Panc1 (cell line): ENCODE measurements at regions not wholly inside any gene's neighbourhood (a gene's known extent, or its start where the extent isn't known, plus 50 kb on each side); places are given as distances from the start of the nearest gene placed in this dataset.

Source experiments
- ATAC-seq: fragments of 200-7000 bp; cut with Tn5 transposase; 2 replicates; pipeline ENCODE4 v1.9.1; 2020; ENCODE audit warnings: mild to moderate bottlenecking, moderate library complexity
- BruUV-seq: library from RNA; stranded (reverse); fragments of 400-500 nt; replicated peaks from 2 replicates; lab custom pipeline; 2021; lab: Mats Ljungman, UMichigan
- CTCF ChIA-PET: fragments of 300-600 bp; sonication (Branson Sonifier 250); formaldehyde crosslinking; loops from one replicate; lab custom pipeline; 2022; ENCODE audit warnings: antibody characterized with exemption; lab: Charles Lee
- POLR2A ChIA-PET: fragments of 300-600 bp; sonication (Branson Sonifier 250); formaldehyde crosslinking; loops from one replicate; lab custom pipeline; 2022; ENCODE audit warnings: antibody characterized with exemption; lab: Charles Lee
- DNase-seq: peaks from one replicate; pipeline ENCODE4 v3.0.0-alpha.2; 2010; ENCODE audit warnings: low read depth, low spot score
- H3K27ac ChIP-seq: 2 replicates; pipeline ENCODE4 v1.5.1; 2011; ENCODE audit warnings: mild to moderate bottlenecking, low read length, inconsistent platforms
- H3K27me3 ChIP-seq: fragments of 200-500 bp; sonication (Bioruptor generic); 2 replicates; pipeline ENCODE4 v1.6.0; 2014; ENCODE audit warnings: low read length, inconsistent platforms; ENCODE audit not compliant: control insufficient read depth, insufficient read depth
- H3K36me3 ChIP-seq: fragments of 200-500 bp; sonication (Bioruptor generic); 2 replicates; pipeline ENCODE4 v1.5.1; 2014; ENCODE audit warnings: inconsistent platforms, mild to moderate bottlenecking, low read length, moderate library complexity; ENCODE audit not compliant: control insufficient read depth, insufficient read depth
- H3K4me1 ChIP-seq: 2 replicates; pipeline ENCODE4 v1.5.1; 2011; ENCODE audit warnings: inconsistent platforms, mild to moderate bottlenecking, low read length, moderate library complexity; ENCODE audit not compliant: control insufficient read depth, insufficient read depth
- H3K4me3 ChIP-seq, 2 experiments: 2 replicates each; pipeline ENCODE4 v1.5.1; 2011 to 2012; ENCODE audit warnings: low read depth in 2 of 2, low read length in 2 of 2, mild to moderate bottlenecking in 2 of 2, inconsistent platforms in 1 of 2, moderate library complexity in 1 of 2
- H3K9me3 ChIP-seq: fragments of 200-500 bp; sonication (Bioruptor generic); 2 replicates; pipeline ENCODE4 v1.5.1; 2014; ENCODE audit warnings: low read depth, mild to moderate bottlenecking, inconsistent platforms, low read length, moderate library complexity; ENCODE audit not compliant: control insufficient read depth, insufficient read depth
- CTCF ChIP-seq: fragments of 450-650 bp; IDR thresholded peaks from 2 replicates; pipeline ENCODE4 v1.5.1; 2017; ENCODE audit warnings: mild to moderate bottlenecking
- POLR2AphosphoS5 ChIP-seq: IDR thresholded peaks from 2 replicates; pipeline ENCODE4 v1.6.1; 2012; ENCODE audit warnings: mild to moderate bottlenecking, low read depth, low read length, moderate library complexity
- REST ChIP-seq, 2 experiments: IDR thresholded peaks; 2 replicates each; pipeline ENCODE4 v1.6.1; 2011 to 2012; ENCODE audit warnings: low read depth in 2 of 2, control low read depth in 1 of 2, low read length in 1 of 2, mild to moderate bottlenecking in 1 of 2, moderate library complexity in 1 of 2; ENCODE audit not compliant: insufficient read depth in 1 of 2
- SIN3A ChIP-seq: IDR thresholded peaks from 2 replicates; pipeline ENCODE4 v1.6.1; 2012; ENCODE audit warnings: low read depth, mild to moderate bottlenecking, low read length, moderate library complexity, borderline replicate concordance; ENCODE audit not compliant: insufficient read depth
- TCF7L2 ChIP-seq: IDR thresholded peaks from 2 replicates; pipeline ENCODE4 v1.6.1; 2011; ENCODE audit warnings: mild to moderate bottlenecking, low read depth, low read length, inconsistent platforms
- in situ Hi-C: cut with HindIII; loops from 2 replicates; pipeline ENCODE4 v1.10.0; 2016; ENCODE audit warnings: low sequenced_read_pairs, low pct_unique_long_range_greater_than_20kb
- intact Hi-C: fragments of 100-400 bp; cut with micrococcal nuclease; formaldehyde crosslinking; loops from one replicate; pipeline ENCODE4 v1.10.0; 2022; ENCODE audit not compliant: unreplicated experiment

- ChIA-PET CTCF (no interaction called here), POLR2A (no interaction called here)
- H3K9me3 ChIP-seq = no peaks in the 10 kb centered on the region
- H3K36me3 ChIP-seq = no peaks in the 10 kb centered on the region
- DNase-seq (no peak), ATAC-seq (no peak)
- in situ Hi-C loops = no loop called here
- no peak overlapping the region for H3K27ac ChIP-seq
- H3K4me3 ChIP-seq = no peak overlapping the region
- no TSS peak for BruUV-seq
- H3K27me3 ChIP-seq = no peaks in the 10 kb centered on the region
- intact Hi-C loops = no loop called here
- TF ChIP-seq POLR2AphosphoS5 (no peak), TCF7L2 (no peak), REST (IDR thresholded peaks at IDR 0.05; ENCODE audit: insufficient read depth in 1 of 2, low read depth in 2 of 2, low read length in 1 of 2) (no peak), SIN3A (no peak)
- H3K4me1 ChIP-seq = no peaks in the 10 kb centered on the region
Measured at GRCh38 chr4:122537388-122538135, 81.0 kb upstream of the IL2 start.

- Histone ChIP-seq H3K36me3 (no peaks in the 10 kb centered on the region), H3K4me3 (no peak overlapping the region), H3K9me3 (no peaks in the 10 kb centered on the region), H3K4me1 (no peaks in the 10 kb centered on the region), H3K27ac (no peak overlapping the region), H3K27me3 (no peaks in the 10 kb centered on the region)
- ChIA-PET CTCF (no interaction called here), POLR2A (no interaction called here)
- BruUV-seq = no TSS peak
- intact Hi-C loops (no loop called here), in situ Hi-C loops (no loop called here)
- ATAC-seq (no peak), DNase-seq (no peak)
- TF ChIP-seq SIN3A (no peak), REST (IDR thresholded peaks at IDR 0.05; ENCODE audit: insufficient read depth in 1 of 2, low read depth in 2 of 2, low read length in 1 of 2) (no peak), TCF7L2 (no peak), POLR2AphosphoS5 (no peak), CTCF (no peak)
Measured at GRCh38 chr4:122536001-122536400, 79.5 kb upstream of the IL2 start.
